CD4-positive, alpha-beta memory T cell (primary cell): ENCODE measurements at regions not wholly inside any gene's neighbourhood (a gene's known extent, or its start where the extent isn't known, plus 50 kb on each side); places are given as distances from the start of the nearest gene placed in this dataset.

ENCODE experiments used
- CTCF ChIA-PET: fragments of 350-600 bp; sonication (Branson Sonifier 250); formaldehyde crosslinking; loops from one replicate; lab custom pipeline; 2021; ENCODE audit warnings: inconsistent platforms; ENCODE audit not compliant: partially characterized antibody; lab: Charles Lee
- POLR2A ChIA-PET: fragments of 350-600 bp; sonication (Branson Sonifier 250); formaldehyde crosslinking; loops from one replicate; lab custom pipeline; 2021; ENCODE audit not compliant: partially characterized antibody; lab: Charles Lee
- DNase-seq, 5 donors: peaks; one replicate each; pipeline versions ENCODE4 v3.0.0 to v3.0.0-alpha.2; 2020 to 2022; ENCODE audit warnings: mixed read lengths in 1 of 5
- H3K27ac ChIP-seq: one replicate; pipeline ENCODE4 v1.7.0; 2013; ENCODE audit warnings: low read depth, low read length
- H3K27me3 ChIP-seq: 2 replicates; pipeline ENCODE4 v1.7.0; 2013; ENCODE audit warnings: mild to moderate bottlenecking, low read length, moderate library complexity; ENCODE audit not compliant: insufficient read depth
- H3K36me3 ChIP-seq: 2 replicates; pipeline ENCODE4 v1.7.0; 2013; ENCODE audit warnings: mild to moderate bottlenecking, low read length, moderate library complexity; ENCODE audit not compliant: insufficient read depth
- H3K4me1 ChIP-seq: 2 replicates; pipeline ENCODE4 v1.7.0; 2013; ENCODE audit warnings: mild to moderate bottlenecking, low read length, moderate library complexity; ENCODE audit not compliant: insufficient read depth
- H3K4me3 ChIP-seq, 2 donors: one replicate each; pipeline ENCODE4 v1.7.0; 2013; ENCODE audit warnings: low read length in 2 of 2, mild to moderate bottlenecking in 1 of 2
- H3K9me3 ChIP-seq, 2 donors: one replicate each; pipeline ENCODE4 v1.7.0; 2013; ENCODE audit warnings: low read length in 2 of 2, control low read depth in 1 of 2; ENCODE audit not compliant: control insufficient read depth in 1 of 2
- H3K27ac Mint-ChIP-seq, 7 donors: one replicate each; pipeline ENCODE4 v1.8.0; 2020 to 2021; ENCODE audit warnings: mixed read lengths in 7 of 7, mild to moderate bottlenecking in 6 of 7, inconsistent platforms in 3 of 7, moderate library complexity in 3 of 7
- H3K27me3 Mint-ChIP-seq, 2 donors: one replicate each; pipeline ENCODE4 v1.8.0; 2020 to 2021; ENCODE audit warnings: mixed read lengths in 2 of 2
- H3K36me3 Mint-ChIP-seq, 2 donors: one replicate each; pipeline ENCODE4 v1.8.0; 2020 to 2021; ENCODE audit warnings: mixed read lengths in 2 of 2, inconsistent platforms in 1 of 2, mild to moderate bottlenecking in 1 of 2
- H3K4me1 Mint-ChIP-seq, 4 donors: one replicate each; pipeline ENCODE4 v1.8.0; 2020 to 2021; ENCODE audit warnings: mixed read lengths in 4 of 4, mild to moderate bottlenecking in 1 of 4
- H3K4me3 Mint-ChIP-seq, 8 donors: one replicate each; pipeline ENCODE4 v1.8.0; 2020 to 2021; ENCODE audit warnings: mixed read lengths in 8 of 8, mild to moderate bottlenecking in 7 of 8, moderate library complexity in 6 of 8, inconsistent platforms in 3 of 8
- H3K9me3 Mint-ChIP-seq, 8 donors: one replicate each; pipeline ENCODE4 v1.8.0; 2020 to 2021; ENCODE audit warnings: mixed read lengths in 8 of 8, mild to moderate bottlenecking in 5 of 8, inconsistent platforms in 3 of 8, moderate library complexity in 1 of 8
- intact Hi-C: fragments of 100-400 bp; cut with micrococcal nuclease; formaldehyde crosslinking; loops from one replicate; pipeline ENCODE4 v1.15.1; 2023

GRCh38 chr4:20574986-20575385 lies 125.3 kb upstream of the PACRGL start:
- H3K27me3 Mint-ChIP-seq: peaks cover 1 to 3% of the 10 kb centered on the region in 2 donors
- ChIA-PET POLR2A (no interaction called here), CTCF (no interaction called here)

GRCh38 chr4:20575486-20575885 lies 124.8 kb upstream of the PACRGL start:
- Histone ChIP-seq H3K27ac (no peak overlapping the region), H3K27me3 (no peaks in the 10 kb centered on the region), H3K9me3 (no peaks in the 10 kb centered on the region), H3K36me3 (no peaks in the 10 kb centered on the region), H3K4me1 (no peaks in the 10 kb centered on the region), H3K4me3 (no peak overlapping the region)
- peaks cover 0 to 2% (median 0%) of the 10 kb centered on the region in 8 donors for H3K9me3 Mint-ChIP-seq
- H3K27me3 Mint-ChIP-seq: peaks cover 1 to 3% of the 10 kb centered on the region in 2 donors
- DNase-seq: no peak
- no peak overlapping the region for H3K4me3 Mint-ChIP-seq
- H3K27ac Mint-ChIP-seq: no peak overlapping the region
- H3K36me3 Mint-ChIP-seq: no peaks in the 10 kb centered on the region
- intact Hi-C loops: no loop called here
- no peaks in the 10 kb centered on the region for H3K4me1 Mint-ChIP-seq
- ChIA-PET CTCF (no interaction called here), POLR2A (no interaction called here)

More at GRCh38 chr4:20574986-20575385, 125.3 kb upstream of the PACRGL start:
- H3K4me1 Mint-ChIP-seq: no peaks in the 10 kb centered on the region
- intact Hi-C loops: no loop called here
- H3K27ac ChIP-seq: no peak overlapping the region
- no peak overlapping the region for H3K4me3 ChIP-seq
- no peaks in the 10 kb centered on the region for H3K36me3 Mint-ChIP-seq
- H3K36me3 ChIP-seq: no peaks in the 10 kb centered on the region
- no peak overlapping the region for H3K4me3 Mint-ChIP-seq
- H3K27ac Mint-ChIP-seq: no peak overlapping the region
- peaks cover 0 to 2% (median 0%) of the 10 kb centered on the region in 8 donors for H3K9me3 Mint-ChIP-seq
- no peaks in the 10 kb centered on the region for H3K4me1 ChIP-seq
- no peaks in the 10 kb centered on the region for H3K27me3 ChIP-seq
- DNase-seq: no peak
- H3K9me3 ChIP-seq: no peaks in the 10 kb centered on the region

DNA sequence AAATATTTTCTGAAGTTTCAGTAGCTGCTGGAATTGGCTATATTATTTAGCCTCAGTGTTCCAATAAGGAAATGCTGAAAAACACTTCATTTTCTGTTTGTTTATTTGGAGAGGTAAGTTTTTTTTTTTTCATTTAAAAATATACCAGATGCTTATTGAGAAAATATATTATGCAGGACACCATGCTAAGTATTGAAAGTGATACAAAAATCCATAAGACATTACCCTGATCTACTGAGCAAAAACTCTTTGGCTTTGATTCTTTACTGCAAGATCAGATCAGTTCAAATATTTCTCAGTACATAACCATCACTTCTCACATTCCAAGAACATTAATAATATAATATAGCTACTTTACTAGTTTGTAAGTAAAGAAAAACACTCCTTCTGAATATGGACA lies 123.4 kb upstream of the PACRGL start:
- ChIA-PET POLR2A (no interaction called here), CTCF (no interaction called here)
- no peaks in the 10 kb centered on the region for H3K4me1 Mint-ChIP-seq
- intact Hi-C loops: no loop called here
- Histone ChIP-seq H3K4me3 (no peak overlapping the region), H3K27ac (no peak overlapping the region), H3K9me3 (no peaks in the 10 kb centered on the region), H3K27me3 (no peaks in the 10 kb centered on the region), H3K36me3 (no peaks in the 10 kb centered on the region), H3K4me1 (no peaks in the 10 kb centered on the region)
- peaks cover 1 to 3% of the 10 kb centered on the region in 2 donors for H3K27me3 Mint-ChIP-seq
- H3K4me3 Mint-ChIP-seq: no peak overlapping the region
- no peak for DNase-seq
- H3K36me3 Mint-ChIP-seq: no peaks in the 10 kb centered on the region
- peaks cover 0 to 5% (median 0%) of the 10 kb centered on the region in 8 donors for H3K9me3 Mint-ChIP-seq
- H3K27ac Mint-ChIP-seq: no peak overlapping the region

- ChIA-PET POLR2A (no interaction called here), CTCF (no interaction called here)
- Mint-ChIP-seq H3K27ac (no peak overlapping the region), H3K36me3 (no peaks in the 10 kb centered on the region), H3K4me1 (no peaks in the 10 kb centered on the region), H3K9me3 (peaks cover 0 to 5% (median 0%) of the 10 kb centered on the region in 8 donors), H3K4me3 (no peak overlapping the region), H3K27me3 (peaks cover 1 to 3% of the 10 kb centered on the region in 2 donors)
- H3K27me3 ChIP-seq: no peaks in the 10 kb centered on the region
- no peak for DNase-seq
- no peaks in the 10 kb centered on the region for H3K4me1 ChIP-seq
- no peak overlapping the region for H3K27ac ChIP-seq
- no peak overlapping the region for H3K4me3 ChIP-seq
- H3K9me3 ChIP-seq: no peaks in the 10 kb centered on the region
- intact Hi-C loops: no loop called here
- no peaks in the 10 kb centered on the region for H3K36me3 ChIP-seq
Observed at GRCh38 chr4:20577702-20578101, 122.6 kb upstream of the PACRGL start.

- Mint-ChIP-seq H3K9me3 (peaks cover 0 to 5% (median 0%) of the 10 kb centered on the region in 8 donors), H3K36me3 (no peaks in the 10 kb centered on the region), H3K4me3 (no peak overlapping the region), H3K27ac (no peak overlapping the region), H3K4me1 (no peaks in the 10 kb centered on the region), H3K27me3 (peaks cover 0 to 1% of the 10 kb centered on the region in 2 donors)
- Histone ChIP-seq H3K27me3 (no peaks in the 10 kb centered on the region), H3K36me3 (no peaks in the 10 kb centered on the region), H3K4me3 (no peak overlapping the region), H3K4me1 (no peaks in the 10 kb centered on the region), H3K27ac (no peak overlapping the region), H3K9me3 (no peaks in the 10 kb centered on the region)
- DNase-seq: no peak
- POLR2A ChIA-PET: no interaction called here
- intact Hi-C loops: no loop called here
- CTCF ChIA-PET: no interaction called here
Observed at GRCh38 chr4:20580907-20581306, 119.4 kb upstream of the PACRGL start.

DNA sequence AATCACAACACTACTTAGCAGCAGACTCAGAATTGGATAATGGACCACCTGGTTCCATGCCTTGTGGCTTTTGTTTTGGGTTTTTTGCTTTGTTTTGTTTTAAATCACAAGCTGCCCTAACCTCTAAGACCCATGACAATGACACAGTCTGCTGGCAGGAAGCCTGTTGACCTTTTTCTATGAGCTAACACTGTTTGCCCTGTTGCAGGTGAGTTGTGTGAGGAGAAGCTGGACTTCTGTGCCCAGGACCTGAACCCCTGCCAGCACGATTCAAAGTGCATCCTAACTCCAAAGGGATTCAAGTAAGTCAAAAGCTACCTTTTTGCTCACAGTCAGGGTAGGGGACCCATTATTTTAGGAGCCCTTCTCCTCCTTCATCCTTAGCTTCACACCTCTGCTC lies 110.8 kb upstream of the PACRGL start:
- Histone ChIP-seq H3K27me3 (no peaks in the 10 kb centered on the region), H3K36me3 (no peaks in the 10 kb centered on the region), H3K4me3 (no peak overlapping the region), H3K27ac (no peak overlapping the region), H3K4me1 (no peaks in the 10 kb centered on the region), H3K9me3 (no peaks in the 10 kb centered on the region)
- Mint-ChIP-seq H3K36me3 (no peaks in the 10 kb centered on the region), H3K27me3 (no peaks in the 10 kb centered on the region), H3K9me3 (no peaks in the 10 kb centered on the region), H3K27ac (no peak overlapping the region), H3K4me1 (no peaks in the 10 kb centered on the region), H3K4me3 (no peak overlapping the region)
- CTCF ChIA-PET: interaction anchor here (0.6 to 1.2 kb wide), 2 partner anchors 10 to 868 kb away, joined by 4 read pairs; no protein-coding TSS in a partner anchor
- POLR2A ChIA-PET: no interaction called here
- no peak for DNase-seq
- intact Hi-C loops: no loop called here

DNA sequence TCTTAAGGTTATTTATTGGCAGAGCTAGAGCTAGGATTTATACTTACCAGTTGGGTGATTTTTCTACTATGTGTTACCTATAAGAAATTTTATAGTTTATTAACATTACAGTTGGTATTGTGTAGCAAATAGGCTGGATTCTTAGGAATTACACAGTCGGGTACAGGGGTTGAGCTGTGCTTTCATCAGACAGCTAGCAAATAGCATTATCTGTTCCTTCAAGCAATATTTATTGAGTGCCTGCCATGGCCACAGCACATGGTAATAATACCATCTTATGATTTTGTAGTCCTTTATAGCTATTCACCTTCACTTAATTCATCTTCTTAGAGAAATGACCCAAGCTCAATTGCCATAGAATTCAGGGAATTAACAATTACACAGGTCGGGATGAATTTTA lies 109.4 kb upstream of the PACRGL start:
- Mint-ChIP-seq H3K36me3 (no peaks in the 10 kb centered on the region), H3K27me3 (no peaks in the 10 kb centered on the region), H3K4me3 (no peak overlapping the region), H3K9me3 (no peaks in the 10 kb centered on the region), H3K27ac (no peak overlapping the region), H3K4me1 (no peaks in the 10 kb centered on the region)
- POLR2A ChIA-PET: no interaction called here
- CTCF ChIA-PET: no interaction called here
- Histone ChIP-seq H3K4me3 (no peak overlapping the region), H3K36me3 (no peaks in the 10 kb centered on the region), H3K4me1 (no peaks in the 10 kb centered on the region), H3K27ac (no peak overlapping the region), H3K27me3 (no peaks in the 10 kb centered on the region), H3K9me3 (no peaks in the 10 kb centered on the region)
- DNase-seq: no peak
- intact Hi-C loops: no loop called here

GRCh38 chr4:20591571-20591970 lies 108.7 kb upstream of the PACRGL start:
- DNase-seq: no peak
- Mint-ChIP-seq H3K27me3 (peaks cover 0 to 2% of the 10 kb centered on the region in 2 donors), H3K4me3 (no peak overlapping the region), H3K9me3 (no peaks in the 10 kb centered on the region), H3K4me1 (no peaks in the 10 kb centered on the region), H3K36me3 (no peaks in the 10 kb centered on the region), H3K27ac (no peak overlapping the region)
- Histone ChIP-seq H3K4me3 (no peak overlapping the region), H3K9me3 (no peaks in the 10 kb centered on the region), H3K36me3 (no peaks in the 10 kb centered on the region), H3K4me1 (no peaks in the 10 kb centered on the region), H3K27ac (no peak overlapping the region), H3K27me3 (no peaks in the 10 kb centered on the region)
- intact Hi-C loops: no loop called here
- ChIA-PET CTCF (no interaction called here), POLR2A (interaction anchor here (0.5 kb wide), 1 partner anchor 122 kb away, joined by 3 read pairs; no protein-coding TSS in a partner anchor)
